Suprapubic skin (tissue), 4 donors: ENCODE measurements at regions not wholly inside any gene's neighbourhood (a gene's known extent, or its start where the extent isn't known, plus 50 kb on each side); places are given as distances from the start of the nearest gene placed in this dataset.
"Not testable (repeated sequence)": the region's sequence is repeated elsewhere in the genome, so short reads cannot be mapped to it uniquely, and the experiment has no call there.

ENCODE experiments used
- DNase-seq, 2 donors: peaks; one replicate each; pipeline ENCODE4 v3.0.0-alpha.2; 2019; ENCODE audit warnings: low spot score in 2 of 2
- H3K27ac ChIP-seq: fragments of 200-600 bp; sonication (generic); one replicate; pipeline ENCODE4 v1.5.1; 2019
- H3K27me3 ChIP-seq: fragments of 200-600 bp; sonication (generic); one replicate; pipeline ENCODE4 v1.5.1; 2019
- H3K36me3 ChIP-seq: fragments of 200-600 bp; sonication (generic); one replicate; pipeline ENCODE4 v1.5.1; 2019
- H3K4me1 ChIP-seq: fragments of 200-600 bp; sonication (generic); one replicate; pipeline ENCODE4 v1.5.1; 2019
- H3K4me3 ChIP-seq: fragments of 200-600 bp; sonication (generic); one replicate; pipeline ENCODE4 v1.5.1; 2019; ENCODE audit warnings: mild to moderate bottlenecking
- H3K9me3 ChIP-seq: fragments of 200-600 bp; sonication (generic); one replicate; pipeline ENCODE4 v1.5.1; 2019
- CTCF ChIP-seq, 2 donors: fragments of 200-600 bp in 1 of 2; fragments of 450-650 bp in 1 of 2; sonication (generic) in 1 of 2; IDR thresholded peaks; one replicate each; pipeline ENCODE4 v1.5.1; 2016 to 2019; ENCODE audit warnings: antibody characterized with exemption in 2 of 2, mild to moderate bottlenecking in 1 of 2, moderate library complexity in 1 of 2
- EP300 ChIP-seq: sonication (generic); formaldehyde crosslinking; IDR thresholded peaks from one replicate; pipeline ENCODE4 v1.6.1; 2017; ENCODE audit warnings: antibody characterized with exemption
- POLR2A ChIP-seq, 2 donors: fragments of 450-650 bp; IDR thresholded peaks; one replicate each; pipeline ENCODE4 v1.6.1; 2017; ENCODE audit warnings: antibody characterized with exemption in 2 of 2, mild to moderate bottlenecking in 2 of 2, moderate library complexity in 2 of 2
- POLR2AphosphoS5 ChIP-seq, 3 donors: sonication (generic); formaldehyde crosslinking; IDR thresholded peaks; one replicate each; pipeline ENCODE4 v1.6.1; 2017; ENCODE audit warnings: antibody characterized with exemption in 3 of 3
- WGBS: methylation state at CpG from one replicate; pipeline ENCODE4 v1.1.5; 2018; 5-methylcytosine and 5-hydroxymethylcytosine counted together

GRCh38 chr3:106144030-106144429, 275.2 kb upstream of the CBLB start:
- Histone ChIP-seq H3K4me1 (no peaks in the 10 kb centered on the region), H3K4me3 (no peak overlapping the region), H3K9me3 (no peaks in the 10 kb centered on the region), H3K27me3 (no peaks in the 10 kb centered on the region), H3K27ac (no peak overlapping the region), H3K36me3 (no peaks in the 10 kb centered on the region)
- no peak for DNase-seq
- TF ChIP-seq POLR2A (IDR thresholded peaks at IDR 0.05), result no peak
- TF ChIP-seq POLR2AphosphoS5 (IDR thresholded peaks at IDR 0.05), result no peak
- TF ChIP-seq CTCF (IDR thresholded peaks at IDR 0.05), result no peak
- WGBS, result 84% methylated on average over 2 of the region's 2 CpGs

GRCh38 chr3:106148440-106149082, 279.7 kb upstream of the CBLB start:
- WGBS, result 98% methylated on average over 4 of the region's 28 CpGs
- not testable (repeated sequence) for H3K4me1 ChIP-seq

GRCh38 chr3:106157411-106157810, 288.6 kb upstream of the CBLB start:
- H3K4me3 ChIP-seq, result no peak overlapping the region
- H3K9me3 ChIP-seq, result no peaks in the 10 kb centered on the region
- no peak for DNase-seq
- no peak overlapping the region for H3K27ac ChIP-seq
- H3K27me3 ChIP-seq, result no peaks in the 10 kb centered on the region
- TF ChIP-seq POLR2AphosphoS5 (IDR thresholded peaks at IDR 0.05) (no peak), POLR2A (IDR thresholded peaks at IDR 0.05) (no peak), CTCF (IDR thresholded peaks at IDR 0.05) (no peak), EP300 (no peak)
- H3K4me1 ChIP-seq, result no peaks in the 10 kb centered on the region
- H3K36me3 ChIP-seq, result no peaks in the 10 kb centered on the region
- whole genome bisulfite sequencing, result 96% methylated on average over 3 of the region's 3 CpGs

More at GRCh38 chr3:106148440-106149082, 279.7 kb upstream of the CBLB start:
- H3K36me3 ChIP-seq, DNase-seq, H3K9me3 ChIP-seq, H3K27ac ChIP-seq, H3K4me3 ChIP-seq, H3K27me3 ChIP-seq: not testable (repeated sequence)

- H3K27ac ChIP-seq, result no peak overlapping the region
- no peaks in the 10 kb centered on the region for H3K27me3 ChIP-seq
- 97% methylated on average over 1 of the region's 1 CpG for WGBS
- H3K4me1 ChIP-seq, result no peaks in the 10 kb centered on the region
- no peak overlapping the region for H3K4me3 ChIP-seq
- TF ChIP-seq POLR2AphosphoS5 (IDR thresholded peaks at IDR 0.05) (no peak), EP300 (no peak), POLR2A (IDR thresholded peaks at IDR 0.05) (no peak), CTCF (IDR thresholded peaks at IDR 0.05) (no peak)
- H3K36me3 ChIP-seq, result no peaks in the 10 kb centered on the region
- H3K9me3 ChIP-seq, result peaks cover 5% of the 10 kb centered on the region
- DNase-seq, result no peak
Observed at GRCh38 chr3:106160396-106160795, 291.6 kb upstream of the CBLB start.

- H3K27ac ChIP-seq, result no peak overlapping the region
- no peaks in the 10 kb centered on the region for H3K27me3 ChIP-seq
- no peaks in the 10 kb centered on the region for H3K4me1 ChIP-seq
- H3K9me3 ChIP-seq, result peaks cover 5% of the 10 kb centered on the region
- no peak overlapping the region for H3K4me3 ChIP-seq
- DNase-seq, result no peak
- no peaks in the 10 kb centered on the region for H3K36me3 ChIP-seq
- 68% methylated on average over 4 of the region's 4 CpGs for WGBS
- no peak for TF ChIP-seq EP300
- TF ChIP-seq POLR2A (IDR thresholded peaks at IDR 0.05), result no peak
- TF ChIP-seq CTCF (IDR thresholded peaks at IDR 0.05), result no peak
- TF ChIP-seq POLR2AphosphoS5 (IDR thresholded peaks at IDR 0.05), result no peak
Observed at GRCh38 chr3:106161246-106161645, 292.4 kb upstream of the CBLB start.

GRCh38 chr3:106167728-106168127, 298.9 kb upstream of the CBLB start:
- H3K36me3 ChIP-seq, result no peaks in the 10 kb centered on the region
- no peaks in the 10 kb centered on the region for H3K4me1 ChIP-seq
- H3K27me3 ChIP-seq, result no peaks in the 10 kb centered on the region
- no peak overlapping the region for H3K27ac ChIP-seq
- WGBS, result 94% methylated on average over 8 of the region's 8 CpGs
- H3K4me3 ChIP-seq, result no peak overlapping the region
- TF ChIP-seq CTCF (IDR thresholded peaks at IDR 0.05) (no peak), POLR2AphosphoS5 (IDR thresholded peaks at IDR 0.05) (no peak), POLR2A (IDR thresholded peaks at IDR 0.05) (no peak), EP300 (no peak)
- peaks cover 2% of the 10 kb centered on the region for H3K9me3 ChIP-seq
- DNase-seq, result no peak
